Lower leg skin (tissue), 4 donors: ENCODE measurements at regions not wholly inside any gene's neighbourhood (a gene's known extent, or its start where the extent isn't known, plus 50 kb on each side); places are given as distances from the start of the nearest gene placed in this dataset.

Experiments
- DNase-seq, 2 donors: peaks; one replicate each; pipeline ENCODE4 v3.0.0-alpha.2; 2019; ENCODE audit warnings: low spot score in 2 of 2
- H3K4me3 ChIP-seq: fragments of 200-600 bp; sonication (generic); 2 replicates; pipeline ENCODE4 v1.5.1; 2017; ENCODE audit warnings: mild to moderate bottlenecking, low read depth; ENCODE audit not compliant: poor library complexity, severe bottlenecking
- CTCF ChIP-seq, 3 donors: fragments of 450-650 bp; IDR thresholded peaks; one replicate each; pipeline ENCODE4 v1.5.1; 2016; ENCODE audit warnings: antibody characterized with exemption in 3 of 3, mild to moderate bottlenecking in 3 of 3, moderate library complexity in 2 of 3
- POLR2A ChIP-seq, 2 donors: fragments of 450-650 bp; IDR thresholded peaks; one replicate each; pipeline ENCODE4 v1.6.1; 2016 to 2017; ENCODE audit warnings: antibody characterized with exemption in 2 of 2, mild to moderate bottlenecking in 1 of 2, moderate library complexity in 1 of 2
- WGBS, 2 donors: methylation state at CpG; one replicate each; pipeline ENCODE4 v1.1.5; 2018; 5-methylcytosine and 5-hydroxymethylcytosine counted together
- intact Hi-C: fragments of 100-400 bp; cut with DNase I; formaldehyde crosslinking; loops from one replicate; pipeline ENCODE4 v1.15.0; 2023; ENCODE audit warnings: low total_unique reads

- no peak for TF ChIP-seq CTCF (IDR thresholded peaks at IDR 0.05)
- intact Hi-C loops, result no loop called here
- WGBS, 2 donors, result 16 to 22% methylated on average over 2 of the region's 2 CpGs
- DNase-seq, result no peak
- no peak overlapping the region for H3K4me3 ChIP-seq
Observed at GRCh38 chrX:14476205-14476604, 53.1 kb upstream of the GLRA2 start.

- WGBS, 2 donors, result 84 to 92% methylated on average over 2 of the region's 2 CpGs
- TF ChIP-seq POLR2A (IDR thresholded peaks at IDR 0.05), result no peak
- TF ChIP-seq CTCF (IDR thresholded peaks at IDR 0.05), result no peak
- no peak overlapping the region for H3K4me3 ChIP-seq
- DNase-seq, result no peak
- intact Hi-C loops, result loop anchor here (5.0 kb wide), 1 partner anchor 282 kb away; no protein-coding TSS in a partner anchor
Observed at GRCh38 chrX:14449773-14450172, 79.6 kb upstream of the GLRA2 start.

- H3K4me3 ChIP-seq, result no peak overlapping the region
- WGBS, 2 donors, result 84 to 86% methylated on average over 9 of the region's 9 CpGs
- TF ChIP-seq CTCF (IDR thresholded peaks at IDR 0.05) (no peak), POLR2A (IDR thresholded peaks at IDR 0.05) (no peak)
- intact Hi-C loops, result loop anchor here (5.0 kb wide), 1 partner anchor 281 kb away; no protein-coding TSS in a partner anchor
- no peak for DNase-seq
Observed at GRCh38 chrX:14448406-14448805, 80.9 kb upstream of the GLRA2 start.

- WGBS, 2 donors, result 50% methylated on average over 1 of the region's 1 CpG
Observed at GRCh38 chrX:14440106-14440505, 89.2 kb upstream of the GLRA2 start.

GRCh38 chrX:14427614-14428013 is 101.7 kb upstream of the GLRA2 start:
- 58 to 62% methylated on average over 1 of the region's 1 CpG for WGBS, 2 donors
- TF ChIP-seq CTCF (IDR thresholded peaks at IDR 0.05), result no peak
- no peak for TF ChIP-seq POLR2A (IDR thresholded peaks at IDR 0.05)

More at GRCh38 chrX:14440106-14440505, 89.2 kb upstream of the GLRA2 start:
- DNase-seq, result no peak
- intact Hi-C loops, result no loop called here
- no peak for TF ChIP-seq CTCF (IDR thresholded peaks at IDR 0.05)
- no peak for TF ChIP-seq POLR2A (IDR thresholded peaks at IDR 0.05)
- H3K4me3 ChIP-seq, result no peak overlapping the region

GRCh38 chrX:14420841-14421240 is 108.5 kb upstream of the GLRA2 start:
- intact Hi-C loops, result no loop called here
- no peak for TF ChIP-seq POLR2A (IDR thresholded peaks at IDR 0.05)
- no peak for TF ChIP-seq CTCF (IDR thresholded peaks at IDR 0.05)
- no peak overlapping the region for H3K4me3 ChIP-seq
- WGBS, 2 donors, result 32 to 46% methylated on average over 2 of the region's 2 CpGs
- no peak for DNase-seq

More at GRCh38 chrX:14427614-14428013, 101.7 kb upstream of the GLRA2 start:
- intact Hi-C loops, result no loop called here
- DNase-seq, result no peak
- no peak overlapping the region for H3K4me3 ChIP-seq
